ENCODE measurements at regions not wholly inside any gene's neighbourhood (a gene's known extent, or its start where the extent isn't known, plus 50 kb on each side); places are given as distances from the start of the nearest gene placed in this dataset.

DNA sequence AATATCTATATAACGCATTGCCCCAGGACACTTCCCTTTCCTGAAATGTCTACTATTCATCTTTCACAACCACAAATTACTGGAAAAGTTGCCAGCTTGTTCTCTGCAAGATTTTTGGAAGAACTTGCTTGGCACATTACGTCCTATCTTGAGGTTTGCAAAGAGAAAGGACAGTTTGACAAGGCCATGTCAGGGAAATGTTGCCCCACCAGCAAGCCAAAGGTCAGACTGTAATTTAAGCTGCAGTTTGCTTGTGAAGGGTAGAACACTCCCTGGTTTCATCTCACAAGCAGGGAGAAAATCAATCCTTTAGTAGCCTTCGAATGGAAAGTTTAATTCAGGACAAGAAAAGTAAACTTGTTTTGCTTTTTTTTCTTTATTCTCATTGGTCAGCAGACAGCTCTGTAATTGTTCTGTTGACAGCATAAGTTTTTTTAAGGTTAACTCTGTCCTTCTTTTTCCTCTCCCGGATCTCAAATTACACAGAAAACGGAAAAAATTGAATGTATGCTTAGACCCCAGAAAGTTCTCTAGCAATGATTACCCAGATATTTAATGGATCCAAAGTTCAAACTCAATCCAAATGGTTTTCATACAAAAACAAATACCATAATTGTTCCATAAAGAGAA is 541.8 kb upstream of the NRSN1 start (continued):
- TF ChIP-seq ZNF317 (CRISPR knock-in tag; IDR thresholded peaks at IDR 0.05; ENCODE audit: borderline replicate concordance, low read depth): no peak
- TF ChIP-seq, protein P1, sequence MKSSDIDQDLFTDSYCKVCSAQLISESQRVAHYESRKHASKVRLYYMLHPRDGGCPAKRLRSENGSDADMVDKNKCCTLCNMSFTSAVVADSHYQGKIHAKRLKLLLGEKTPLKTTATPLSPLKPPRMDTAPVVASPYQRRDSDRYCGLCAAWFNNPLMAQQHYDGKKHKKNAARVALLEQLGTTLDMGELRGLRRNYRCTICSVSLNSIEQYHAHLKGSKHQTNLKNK (CRISPR knock-in tag; IDR thresholded peaks at IDR 0.05): no peak

DNA sequence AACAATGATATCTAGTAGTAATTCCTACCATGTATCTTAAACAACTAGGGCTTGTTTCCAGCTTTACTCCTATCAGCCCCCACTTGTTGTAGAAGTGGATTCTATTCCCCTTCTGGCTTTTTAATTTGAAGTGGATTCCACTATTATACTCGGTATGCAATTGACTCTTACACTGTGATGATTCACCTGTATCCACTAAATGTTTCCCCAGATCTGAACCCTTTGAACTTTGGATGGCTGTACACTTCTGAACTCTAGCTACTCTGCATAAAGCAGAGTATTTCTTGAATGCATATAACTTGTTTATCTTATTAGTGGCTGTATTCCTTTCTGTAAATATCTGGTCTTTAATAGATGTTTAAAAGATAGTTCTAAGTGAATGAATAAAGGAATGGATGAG is 538.4 kb upstream of the NRSN1 start:
- DNase-seq (ENCODE audit: low spot score) (no peak), ATAC-seq (no peak)
- H3K9me3 Mint-ChIP-seq: no peaks in the 10 kb centered on the region
- H3K4me3 Mint-ChIP-seq: no peak overlapping the region
- no peaks in the 10 kb centered on the region for H3K36me3 Mint-ChIP-seq
- H3K27ac Mint-ChIP-seq: no peak overlapping the region
- H3K27me3 Mint-ChIP-seq (ENCODE audit: low read depth): no peaks in the 10 kb centered on the region
- H3K4me1 Mint-ChIP-seq: no peaks in the 10 kb centered on the region
- ChIA-PET POLR2A (no interaction called here), CTCF (no interaction called here)
- TF ChIP-seq ZNF423 (CRISPR knock-in tag; IDR thresholded peaks at IDR 0.05): no peak
- TF ChIP-seq, protein P2, sequence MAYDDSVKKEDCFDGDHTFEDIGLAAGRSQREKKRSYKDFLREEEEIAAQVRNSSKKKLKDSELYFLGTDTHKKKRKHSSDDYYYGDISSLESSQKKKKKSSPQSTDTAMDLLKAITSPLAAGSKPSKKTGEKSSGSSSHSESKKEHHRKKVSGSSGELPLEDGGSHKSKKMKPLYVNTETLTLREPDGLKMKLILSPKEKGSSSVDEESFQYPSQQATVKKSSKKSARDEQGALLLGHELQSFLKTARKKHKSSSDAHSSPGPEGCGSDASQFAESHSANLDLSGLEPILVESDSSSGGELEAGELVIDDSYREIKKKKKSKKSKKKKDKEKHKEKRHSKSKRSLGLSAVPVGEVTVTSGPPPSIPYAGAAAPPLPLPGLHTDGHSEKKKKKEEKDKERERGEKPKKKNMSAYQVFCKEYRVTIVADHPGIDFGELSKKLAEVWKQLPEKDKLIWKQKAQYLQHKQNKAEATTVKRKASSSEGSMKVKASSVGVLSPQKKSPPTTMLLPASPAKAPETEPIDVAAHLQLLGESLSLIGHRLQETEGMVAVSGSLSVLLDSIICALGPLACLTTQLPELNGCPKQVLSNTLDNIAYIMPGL (CRISPR knock-in tag; IDR thresholded peaks at IDR 0.05): no peak
- no peak for TF ChIP-seq FOXP1 (CRISPR knock-in tag; IDR thresholded peaks at IDR 0.05; ENCODE audit: borderline replicate concordance)
- TF ChIP-seq GABPB1 (CRISPR knock-in tag; IDR thresholded peaks at IDR 0.05): no peak
- no peak for TF ChIP-seq SMAD4 (CRISPR knock-in tag; IDR thresholded peaks at IDR 0.05)
- no peak for TF ChIP-seq CREB1 (CRISPR knock-in tag; IDR thresholded peaks at IDR 0.05)
- TF ChIP-seq, protein P3, sequence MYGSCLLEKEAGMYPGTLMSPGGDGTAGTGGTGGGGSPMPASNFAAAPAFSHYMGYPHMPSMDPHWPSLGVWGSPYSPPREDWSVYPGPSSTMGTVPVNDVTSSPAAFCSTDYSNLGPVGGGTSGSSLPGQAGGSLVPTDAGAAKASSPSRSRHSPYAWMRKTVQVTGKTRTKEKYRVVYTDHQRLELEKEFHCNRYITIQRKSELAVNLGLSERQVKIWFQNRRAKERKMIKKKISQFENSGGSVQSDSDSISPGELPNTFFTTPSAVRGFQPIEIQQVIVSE (CRISPR knock-in tag; IDR thresholded peaks at IDR 0.05; ENCODE audit: borderline replicate concordance): no peak
- TF ChIP-seq ZNF671 (CRISPR knock-in tag; IDR thresholded peaks at IDR 0.05): no peak
- TF ChIP-seq, protein P4, sequence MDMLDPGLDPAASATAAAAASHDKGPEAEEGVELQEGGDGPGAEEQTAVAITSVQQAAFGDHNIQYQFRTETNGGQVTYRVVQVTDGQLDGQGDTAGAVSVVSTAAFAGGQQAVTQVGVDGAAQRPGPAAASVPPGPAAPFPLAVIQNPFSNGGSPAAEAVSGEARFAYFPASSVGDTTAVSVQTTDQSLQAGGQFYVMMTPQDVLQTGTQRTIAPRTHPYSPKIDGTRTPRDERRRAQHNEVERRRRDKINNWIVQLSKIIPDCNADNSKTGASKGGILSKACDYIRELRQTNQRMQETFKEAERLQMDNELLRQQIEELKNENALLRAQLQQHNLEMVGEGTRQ (CRISPR knock-in tag; IDR thresholded peaks at IDR 0.05): no peak
- TF ChIP-seq ETV6 (CRISPR knock-in tag; IDR thresholded peaks at IDR 0.05): no peak
- TF ChIP-seq, protein P5, sequence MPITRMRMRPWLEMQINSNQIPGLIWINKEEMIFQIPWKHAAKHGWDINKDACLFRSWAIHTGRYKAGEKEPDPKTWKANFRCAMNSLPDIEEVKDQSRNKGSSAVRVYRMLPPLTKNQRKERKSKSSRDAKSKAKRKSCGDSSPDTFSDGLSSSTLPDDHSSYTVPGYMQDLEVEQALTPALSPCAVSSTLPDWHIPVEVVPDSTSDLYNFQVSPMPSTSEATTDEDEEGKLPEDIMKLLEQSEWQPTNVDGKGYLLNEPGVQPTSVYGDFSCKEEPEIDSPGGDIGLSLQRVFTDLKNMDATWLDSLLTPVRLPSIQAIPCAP (CRISPR knock-in tag; IDR thresholded peaks at IDR 0.05): no peak
- no peak for TF ChIP-seq NFATC4 (CRISPR knock-in tag; IDR thresholded peaks at IDR 0.05)
- TF ChIP-seq, protein P6, sequence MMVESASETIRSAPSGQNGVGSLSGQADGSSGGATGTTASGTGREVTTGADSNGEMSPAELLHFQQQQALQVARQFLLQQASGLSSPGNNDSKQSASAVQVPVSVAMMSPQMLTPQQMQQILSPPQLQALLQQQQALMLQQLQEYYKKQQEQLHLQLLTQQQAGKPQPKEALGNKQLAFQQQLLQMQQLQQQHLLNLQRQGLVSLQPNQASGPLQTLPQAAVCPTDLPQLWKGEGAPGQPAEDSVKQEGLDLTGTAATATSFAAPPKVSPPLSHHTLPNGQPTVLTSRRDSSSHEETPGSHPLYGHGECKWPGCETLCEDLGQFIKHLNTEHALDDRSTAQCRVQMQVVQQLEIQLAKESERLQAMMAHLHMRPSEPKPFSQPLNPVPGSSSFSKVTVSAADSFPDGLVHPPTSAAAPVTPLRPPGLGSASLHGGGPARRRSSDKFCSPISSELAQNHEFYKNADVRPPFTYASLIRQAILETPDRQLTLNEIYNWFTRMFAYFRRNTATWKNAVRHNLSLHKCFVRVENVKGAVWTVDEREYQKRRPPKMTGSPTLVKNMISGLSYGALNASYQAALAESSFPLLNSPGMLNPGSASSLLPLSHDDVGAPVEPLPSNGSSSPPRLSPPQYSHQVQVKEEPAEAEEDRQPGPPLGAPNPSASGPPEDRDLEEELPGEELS (CRISPR knock-in tag; IDR thresholded peaks at IDR 0.05): no peak

DNA sequence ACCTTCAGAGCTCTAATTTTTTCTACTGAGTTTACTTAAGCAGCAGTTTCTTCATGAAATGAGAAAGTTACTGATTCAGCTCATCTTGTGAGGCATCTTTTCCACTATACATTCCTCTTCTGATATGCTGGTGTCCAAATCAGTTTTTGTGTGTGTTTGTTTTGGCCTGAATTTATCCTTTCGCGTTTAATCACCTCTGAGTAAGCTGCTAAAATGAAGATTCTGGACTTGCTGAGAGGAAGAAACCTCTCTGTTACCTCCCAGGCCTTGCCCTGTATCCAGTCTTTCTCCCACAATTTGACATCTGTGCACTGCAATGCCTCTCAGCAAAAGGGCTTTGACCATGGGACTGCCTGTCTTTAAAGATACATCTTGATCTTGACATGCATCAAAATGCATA is 536.2 kb upstream of the NRSN1 start:
- no peaks in the 10 kb centered on the region for H3K4me1 Mint-ChIP-seq
- CTCF ChIA-PET: no interaction called here
- no peaks in the 10 kb centered on the region for H3K36me3 Mint-ChIP-seq
- DNase-seq (ENCODE audit: low spot score) (no peak), ATAC-seq (no peak)
- no peak overlapping the region for H3K27ac Mint-ChIP-seq
- no peaks in the 10 kb centered on the region for H3K9me3 Mint-ChIP-seq
- H3K27me3 Mint-ChIP-seq (ENCODE audit: low read depth): no peaks in the 10 kb centered on the region
- POLR2A ChIA-PET: no interaction called here
- no peak overlapping the region for H3K4me3 Mint-ChIP-seq
- TF ChIP-seq HMGA2 (CRISPR knock-in tag; IDR thresholded peaks at IDR 0.05) (no peak), ZNF121 (CRISPR knock-in tag; IDR thresholded peaks at IDR 0.05) (no peak), NFE2L1 (CRISPR knock-in tag; IDR thresholded peaks at IDR 0.05) (no peak), FOXK1 (CRISPR knock-in tag; IDR thresholded peaks at IDR 0.05) (no peak), NR3C1 (CRISPR knock-in tag; conservative IDR thresholded peaks at IDR 0.05; ENCODE audit: low read depth) (no peak), ZNF232 (CRISPR knock-in tag; IDR thresholded peaks at IDR 0.05) (no peak)
- TF ChIP-seq, protein P1 (CRISPR knock-in tag; IDR thresholded peaks at IDR 0.05): no peak
- TF ChIP-seq, protein P7, sequence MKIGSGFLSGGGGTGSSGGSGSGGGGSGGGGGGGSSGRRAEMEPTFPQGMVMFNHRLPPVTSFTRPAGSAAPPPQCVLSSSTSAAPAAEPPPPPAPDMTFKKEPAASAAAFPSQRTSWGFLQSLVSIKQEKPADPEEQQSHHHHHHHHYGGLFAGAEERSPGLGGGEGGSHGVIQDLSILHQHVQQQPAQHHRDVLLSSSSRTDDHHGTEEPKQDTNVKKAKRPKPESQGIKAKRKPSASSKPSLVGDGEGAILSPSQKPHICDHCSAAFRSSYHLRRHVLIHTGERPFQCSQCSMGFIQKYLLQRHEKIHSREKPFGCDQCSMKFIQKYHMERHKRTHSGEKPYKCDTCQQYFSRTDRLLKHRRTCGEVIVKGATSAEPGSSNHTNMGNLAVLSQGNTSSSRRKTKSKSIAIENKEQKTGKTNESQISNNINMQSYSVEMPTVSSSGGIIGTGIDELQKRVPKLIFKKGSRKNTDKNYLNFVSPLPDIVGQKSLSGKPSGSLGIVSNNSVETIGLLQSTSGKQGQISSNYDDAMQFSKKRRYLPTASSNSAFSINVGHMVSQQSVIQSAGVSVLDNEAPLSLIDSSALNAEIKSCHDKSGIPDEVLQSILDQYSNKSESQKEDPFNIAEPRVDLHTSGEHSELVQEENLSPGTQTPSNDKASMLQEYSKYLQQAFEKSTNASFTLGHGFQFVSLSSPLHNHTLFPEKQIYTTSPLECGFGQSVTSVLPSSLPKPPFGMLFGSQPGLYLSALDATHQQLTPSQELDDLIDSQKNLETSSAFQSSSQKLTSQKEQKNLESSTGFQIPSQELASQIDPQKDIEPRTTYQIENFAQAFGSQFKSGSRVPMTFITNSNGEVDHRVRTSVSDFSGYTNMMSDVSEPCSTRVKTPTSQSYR (CRISPR knock-in tag; IDR thresholded peaks at IDR 0.05): no peak
- TF ChIP-seq, protein P8, sequence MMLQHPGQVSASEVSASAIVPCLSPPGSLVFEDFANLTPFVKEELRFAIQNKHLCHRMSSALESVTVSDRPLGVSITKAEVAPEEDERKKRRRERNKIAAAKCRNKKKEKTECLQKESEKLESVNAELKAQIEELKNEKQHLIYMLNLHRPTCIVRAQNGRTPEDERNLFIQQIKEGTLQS (CRISPR knock-in tag; conservative IDR thresholded peaks at IDR 0.05): no peak
- TF ChIP-seq, protein P4 (CRISPR knock-in tag; IDR thresholded peaks at IDR 0.05): no peak
